SK-N-SH (cell line): ENCODE measurements at regions not wholly inside any gene's neighbourhood (a gene's known extent, or its start where the extent isn't known, plus 50 kb on each side); places are given as distances from the start of the nearest gene placed in this dataset.

ENCODE experiments used
- CTCF ChIA-PET: fragments of 300-600, 350-600 bp; formaldehyde crosslinking; extraction: SDS; loops from one replicate; lab custom pipeline; 2021; lab: Yijun Ruan, JAX
- POLR2A ChIA-PET: fragments of 350-600 bp; sonication (Branson Sonifier 250); formaldehyde crosslinking; extraction: SDS; loops from one replicate; lab custom pipeline; 2020; ENCODE audit warnings: antibody characterized with exemption, inconsistent platforms; lab: Yijun Ruan, JAX
- DNase-seq: peaks from one replicate; pipeline ENCODE4 v3.0.0; 2012
- H2AFZ ChIP-seq: fragments of 200-600 bp; sonication (generic); 2 replicates; pipeline ENCODE4 v1.8.1; 2016; ENCODE audit warnings: antibody characterized with exemption, mild to moderate bottlenecking, low read depth
- H3F3A ChIP-seq: fragments of 200-600 bp; sonication (generic); replicated peaks from 2 replicates; pipeline ENCODE3; 2016; ENCODE audit warnings: antibody characterized with exemption, mild to moderate bottlenecking; ENCODE audit not compliant: insufficient read depth
- H3K27ac ChIP-seq, 2 experiments: fragments of 200-500 bp in 1 of 2; fragments of 200-600 bp in 1 of 2; sonication (Bioruptor generic) in 1 of 2; sonication (generic), shearing (Covaris generic) in 1 of 2; 2 replicates each; pipeline versions ENCODE4 v1.5.1 to v1.6.1; 2014 to 2016; ENCODE audit warnings: low read depth in 2 of 2, inconsistent platforms in 1 of 2, low read length in 1 of 2, mild to moderate bottlenecking in 1 of 2, mixed read lengths in 1 of 2
- H3K27me3 ChIP-seq: fragments of 200-600 bp; sonication (generic), shearing (Covaris generic); 2 replicates; pipeline ENCODE4 v1.6.1; 2016; ENCODE audit warnings: mixed run types; ENCODE audit not compliant: insufficient read depth
- H3K36me3 ChIP-seq, 2 experiments: fragments of 200-500 bp in 1 of 2; fragments of 200-600 bp in 1 of 2; sonication (Bioruptor generic) in 1 of 2; sonication (generic) in 1 of 2; replicated peaks in 1 of 2; 2 replicates each; pipeline versions ENCODE3 to v1.5.1; 2014 to 2016; ENCODE audit warnings: low read length in 1 of 2, mild to moderate bottlenecking in 1 of 2; ENCODE audit not compliant: insufficient read depth in 2 of 2, control insufficient read depth in 1 of 2
- H3K4me1 ChIP-seq, 2 experiments: fragments of 200-500 bp in 1 of 2; fragments of 200-600 bp in 1 of 2; sonication (Bioruptor generic) in 1 of 2; sonication (generic), shearing (Covaris generic) in 1 of 2; 2 replicates each; pipeline versions ENCODE4 v1.5.1 to v1.6.1; 2014 to 2016; ENCODE audit warnings: low read depth in 1 of 2, low read length in 1 of 2, mixed run types in 1 of 2; ENCODE audit not compliant: insufficient read depth in 2 of 2, control insufficient read depth in 1 of 2
- H3K4me2 ChIP-seq: fragments of 200-600 bp; sonication (generic), shearing (Covaris generic); 2 replicates; pipeline ENCODE4 v1.6.1; 2017; ENCODE audit warnings: mixed run types
- H3K4me3 ChIP-seq, 2 experiments: fragments of 200-500 bp in 1 of 2; fragments of 200-600 bp in 1 of 2; sonication (Bioruptor generic) in 1 of 2; sonication (generic), shearing (Covaris generic) in 1 of 2; 2 replicates each; pipeline versions ENCODE4 v1.5.1 to v1.8.1; 2014 to 2016; ENCODE audit warnings: low read depth in 2 of 2, inconsistent platforms in 1 of 2, low read length in 1 of 2, mild to moderate bottlenecking in 1 of 2, mixed read lengths in 1 of 2, moderate library complexity in 1 of 2
- H3K79me2 ChIP-seq: fragments of 200-600 bp; sonication (generic); 2 replicates; pipeline ENCODE4 v1.8.1; 2017; ENCODE audit warnings: mild to moderate bottlenecking; ENCODE audit not compliant: insufficient read depth
- H3K9ac ChIP-seq: fragments of 200-600 bp; sonication (generic); 2 replicates; pipeline ENCODE4 v1.6.1; 2017; ENCODE audit warnings: mixed run types
- H3K9me2 ChIP-seq: fragments of 200-600 bp; sonication (generic); 2 replicates; pipeline ENCODE4 v1.6.1; 2017; ENCODE audit warnings: mixed run types
- H3K9me3 ChIP-seq: fragments of 200-600 bp; sonication (generic); 2 replicates; pipeline ENCODE4 v1.6.1; 2017; ENCODE audit warnings: mixed run types, mild to moderate bottlenecking, moderate library complexity
- H4K20me1 ChIP-seq: fragments of 200-600 bp; sonication (generic); 2 replicates; pipeline ENCODE4 v1.6.1; 2017; ENCODE audit warnings: mild to moderate bottlenecking, mixed run types; ENCODE audit not compliant: insufficient read depth
- EZH2phosphoT487 ChIP-seq: fragments of 200-600 bp; sonication (generic); IDR thresholded peaks from 2 replicates; pipeline ENCODE4 v1.6.1; 2017; ENCODE audit warnings: low read depth, mixed run types, mild to moderate bottlenecking, antibody characterized with exemption, moderate library complexity, borderline replicate concordance
- FOXJ3 ChIP-seq: sonication (generic); formaldehyde crosslinking; IDR thresholded peaks from 2 replicates; pipeline ENCODE4 v1.5.1; 2020; ENCODE audit warnings: mild to moderate bottlenecking, missing genetic modification reagents
- FOXM1 ChIP-seq: IDR thresholded peaks from 2 replicates; pipeline ENCODE4 v1.4.0; 2012; ENCODE audit warnings: low read depth, mild to moderate bottlenecking
- GABPA ChIP-seq: IDR thresholded peaks from 2 replicates; pipeline ENCODE4 v1.4.0; 2012; ENCODE audit warnings: low read depth, mild to moderate bottlenecking
- MAX ChIP-seq: IDR thresholded peaks from 2 replicates; pipeline ENCODE4 v1.4.0; 2012; ENCODE audit warnings: low read depth
- MXI1 ChIP-seq: IDR thresholded peaks from 2 replicates; pipeline ENCODE4 v1.6.1; 2012; ENCODE audit warnings: mild to moderate bottlenecking, low read depth, low read length, improper control_type of control experiment
- RAD21 ChIP-seq: IDR thresholded peaks from 2 replicates; pipeline ENCODE4 v1.6.1; 2012; ENCODE audit warnings: mild to moderate bottlenecking, low read length
- SIN3A ChIP-seq: IDR thresholded peaks from 2 replicates; pipeline ENCODE4 v1.6.1; 2012; ENCODE audit warnings: low read depth, mild to moderate bottlenecking, low read length, moderate library complexity, borderline replicate concordance
- TEAD4 ChIP-seq: IDR thresholded peaks from 2 replicates; pipeline ENCODE4 v1.4.0; 2012; ENCODE audit warnings: mild to moderate bottlenecking, borderline replicate concordance; ENCODE audit not compliant: insufficient read depth
- USF2 ChIP-seq: fragments of 150-350 bp; IDR thresholded peaks from 2 replicates; pipeline ENCODE4 v1.6.1; 2017; ENCODE audit warnings: antibody characterized with exemption, low read length, low read depth, borderline replicate concordance
- ZBTB33 ChIP-seq: IDR thresholded peaks from 2 replicates; pipeline ENCODE4 v1.4.0; 2012; ENCODE audit warnings: low read depth, borderline replicate concordance
- WGBS: methylation state at CpG from one replicate; pipeline ENCODE4 v1.1.6; 2017; ENCODE audit warnings: low lambda C conversion rate; 5-methylcytosine and 5-hydroxymethylcytosine counted together

GRCh38 chr4:136355970-136356369, 1176.3 kb downstream of the PCDH18 start:
- Histone ChIP-seq H2AFZ (no peak overlapping the region), H3K79me2 (no peaks in the 10 kb centered on the region), H3K9ac (no peak overlapping the region), H3K27ac (no peak overlapping the region), H3K36me3 (no peaks in the 10 kb centered on the region), H3K9me2 (no peaks in the 10 kb centered on the region), H3F3A (no peaks in the 10 kb centered on the region), H3K4me1 (no peaks in the 10 kb centered on the region; a peak in 1 of 4 replicates), H3K9me3 (no peaks in the 10 kb centered on the region), H4K20me1 (no peaks in the 10 kb centered on the region), H3K4me3 (no peak overlapping the region), H3K27me3 (no peaks in the 10 kb centered on the region), H3K4me2 (no peak overlapping the region)
- TF ChIP-seq EZH2phosphoT487: no peak
- TF ChIP-seq SIN3A: no peak
- no peak for TF ChIP-seq FOXJ3
- TF ChIP-seq RAD21: no peak
- no peak for TF ChIP-seq MXI1
- no peak for TF ChIP-seq MAX
- TF ChIP-seq USF2: no peak
- TF ChIP-seq GABPA: no peak
- TF ChIP-seq TEAD4: no peak
- no peak for TF ChIP-seq ZBTB33
- TF ChIP-seq FOXM1: no peak
- DNase-seq: no peak
- POLR2A ChIA-PET: no interaction called here
- CTCF ChIA-PET: interaction anchor here (0.6 kb wide), 1 partner anchor 118 kb away, joined by 3 read pairs; no protein-coding TSS in a partner anchor
- WGBS: 85% methylated on average over 20 of the region's 24 CpGs

GRCh38 chr4:136343340-136343739, 1189.0 kb downstream of the PCDH18 start:
- no peak for TF ChIP-seq TEAD4
- TF ChIP-seq FOXM1: no peak
- POLR2A ChIA-PET: no interaction called here

More at GRCh38 chr4:136343340-136343739, 1189.0 kb downstream of the PCDH18 start:
- H3F3A ChIP-seq: no peaks in the 10 kb centered on the region
- no peaks in the 10 kb centered on the region for H3K27me3 ChIP-seq
- no peaks in the 10 kb centered on the region for H3K4me1 ChIP-seq
- no peaks in the 10 kb centered on the region for H3K9me2 ChIP-seq
- no peaks in the 10 kb centered on the region for H3K79me2 ChIP-seq
- H2AFZ ChIP-seq: no peak overlapping the region
- H3K9me3 ChIP-seq: no peaks in the 10 kb centered on the region
- WGBS: 29% methylated on average over 3 of the region's 3 CpGs
- 0 out of 4 replicates have a peak overlapping the region, but pooled peaks of 1 of the 2 experiments have one; percentile 24 for H3K27ac ChIP-seq
- no peak for DNase-seq
- H3K9ac ChIP-seq: no peak overlapping the region
- CTCF ChIA-PET: no interaction called here
- H3K4me2 ChIP-seq: no peak overlapping the region
- H3K36me3 ChIP-seq: no peaks in the 10 kb centered on the region
- no peaks in the 10 kb centered on the region for H4K20me1 ChIP-seq
- H3K4me3 ChIP-seq: no peak overlapping the region
